ENCODE measurements at regions not wholly inside any gene's neighbourhood (a gene's known extent, or its start where the extent isn't known, plus 50 kb on each side); places are given as distances from the start of the nearest gene placed in this dataset.

DNA sequence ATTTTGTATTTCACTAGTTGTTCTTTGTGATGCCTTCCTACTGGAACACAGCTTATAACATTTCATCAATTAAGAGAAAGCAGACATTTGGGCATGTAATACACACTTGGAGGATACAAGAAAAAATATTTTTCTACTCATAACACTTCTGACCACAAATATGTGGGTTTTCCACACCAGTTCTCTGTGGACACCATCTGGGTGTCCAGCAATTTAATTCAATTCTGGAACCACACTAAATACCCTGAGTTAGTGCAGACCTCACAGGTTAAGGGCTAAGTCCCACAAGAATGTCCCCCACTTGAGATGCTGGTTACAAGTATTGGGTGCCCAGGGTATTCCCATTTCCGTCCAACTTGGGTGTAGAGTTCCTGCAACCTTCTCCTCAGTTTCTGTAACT, 91.1 kb upstream of the SKOR2 start:
- Histone ChIP-seq H3K36me3 (no peaks in the 10 kb centered on the region), H3K9me3 (no peaks in the 10 kb centered on the region), H3K4me3 (ENCODE audit: low read depth, low read length) (no peak overlapping the region), H3K4me1 (no peaks in the 10 kb centered on the region), H3K27me3 (no peaks in the 10 kb centered on the region)
- no peak for DNase-seq
- TF ChIP-seq, protein P1, sequence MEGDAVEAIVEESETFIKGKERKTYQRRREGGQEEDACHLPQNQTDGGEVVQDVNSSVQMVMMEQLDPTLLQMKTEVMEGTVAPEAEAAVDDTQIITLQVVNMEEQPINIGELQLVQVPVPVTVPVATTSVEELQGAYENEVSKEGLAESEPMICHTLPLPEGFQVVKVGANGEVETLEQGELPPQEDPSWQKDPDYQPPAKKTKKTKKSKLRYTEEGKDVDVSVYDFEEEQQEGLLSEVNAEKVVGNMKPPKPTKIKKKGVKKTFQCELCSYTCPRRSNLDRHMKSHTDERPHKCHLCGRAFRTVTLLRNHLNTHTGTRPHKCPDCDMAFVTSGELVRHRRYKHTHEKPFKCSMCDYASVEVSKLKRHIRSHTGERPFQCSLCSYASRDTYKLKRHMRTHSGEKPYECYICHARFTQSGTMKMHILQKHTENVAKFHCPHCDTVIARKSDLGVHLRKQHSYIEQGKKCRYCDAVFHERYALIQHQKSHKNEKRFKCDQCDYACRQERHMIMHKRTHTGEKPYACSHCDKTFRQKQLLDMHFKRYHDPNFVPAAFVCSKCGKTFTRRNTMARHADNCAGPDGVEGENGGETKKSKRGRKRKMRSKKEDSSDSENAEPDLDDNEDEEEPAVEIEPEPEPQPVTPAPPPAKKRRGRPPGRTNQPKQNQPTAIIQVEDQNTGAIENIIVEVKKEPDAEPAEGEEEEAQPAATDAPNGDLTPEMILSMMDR (IDR thresholded peaks at IDR 0.05; ENCODE audit: low read depth, low read length) = no peak

DNA sequence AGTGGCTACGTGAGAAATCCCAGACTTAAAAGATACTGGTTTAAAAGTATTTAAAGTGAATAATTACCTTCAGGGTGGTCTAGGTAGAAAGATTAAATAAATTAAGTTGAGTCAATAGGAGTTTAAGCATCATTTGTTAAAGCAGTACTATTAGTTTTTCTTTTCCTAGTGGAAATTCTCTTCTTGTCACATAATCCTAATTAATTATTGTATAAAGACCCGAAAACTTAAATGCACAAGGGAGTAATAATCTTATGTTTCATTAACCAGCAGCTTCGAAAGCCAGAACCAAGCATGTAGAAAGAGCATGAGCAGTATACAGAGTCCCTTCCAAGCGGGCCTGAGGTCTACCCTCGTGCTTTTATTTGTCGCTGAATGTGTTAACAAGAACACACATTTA, 90.2 kb upstream of the SKOR2 start:
- Histone ChIP-seq H3K9me3 (no peaks in the 10 kb centered on the region), H3K27me3 (no peaks in the 10 kb centered on the region), H3K36me3 (no peaks in the 10 kb centered on the region), H3K4me3 (ENCODE audit: low read depth, low read length) (no peak overlapping the region), H3K4me1 (no peaks in the 10 kb centered on the region)
- TF ChIP-seq, protein P1 (IDR thresholded peaks at IDR 0.05; ENCODE audit: low read depth, low read length) = no peak
- DNase-seq = no peak

DNA sequence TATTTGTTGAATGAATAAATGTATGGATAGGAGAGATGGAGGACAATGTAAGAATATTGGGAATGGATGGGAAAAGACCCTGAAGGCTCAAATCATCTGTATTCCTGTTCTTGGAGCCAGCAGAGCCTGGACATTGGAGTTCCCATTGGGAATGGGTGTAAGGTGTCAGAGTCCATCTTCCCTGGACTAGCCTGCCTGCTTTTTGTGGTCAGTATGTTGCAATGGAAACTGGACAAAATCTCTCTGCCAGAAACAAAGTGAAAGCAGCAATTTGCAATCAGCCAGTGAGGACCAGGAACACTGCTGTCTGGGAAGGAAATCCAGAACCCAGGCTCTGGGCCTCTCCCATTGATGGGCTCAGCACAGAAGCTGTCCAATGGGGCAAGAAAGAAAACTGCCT, 83.5 kb upstream of the SKOR2 start:
- H3K4me1 ChIP-seq = no peaks in the 10 kb centered on the region
- no peaks in the 10 kb centered on the region for H3K9me3 ChIP-seq
- no peaks in the 10 kb centered on the region for H3K27me3 ChIP-seq
- H3K4me3 ChIP-seq (ENCODE audit: low read depth, low read length) = no peak overlapping the region
- H3K36me3 ChIP-seq = no peaks in the 10 kb centered on the region
- TF ChIP-seq, protein P1 (IDR thresholded peaks at IDR 0.05; ENCODE audit: low read depth, low read length) = no peak
- no peak for DNase-seq

- Histone ChIP-seq H3K27me3 (no peaks in the 10 kb centered on the region), H3K4me3 (ENCODE audit: low read depth, low read length) (no peak overlapping the region), H3K9me3 (no peaks in the 10 kb centered on the region), H3K36me3 (no peaks in the 10 kb centered on the region), H3K4me1 (no peaks in the 10 kb centered on the region)
- no peak for DNase-seq
- TF ChIP-seq, protein P1 (IDR thresholded peaks at IDR 0.05; ENCODE audit: low read depth, low read length) = no peak
These were observed 82.6 kb upstream of the SKOR2 start for GRCh38 chr18:47333926-47334635.

GRCh38 chr18:47331641-47332040, 80.2 kb upstream of the SKOR2 start:
- no peaks in the 10 kb centered on the region for H3K27me3 ChIP-seq
- DNase-seq = no peak
- H3K4me1 ChIP-seq = no peaks in the 10 kb centered on the region
- TF ChIP-seq, protein P1 (IDR thresholded peaks at IDR 0.05; ENCODE audit: low read depth, low read length) = no peak
- no peak overlapping the region for H3K4me3 ChIP-seq (ENCODE audit: low read depth, low read length)
- H3K36me3 ChIP-seq = no peaks in the 10 kb centered on the region
- no peaks in the 10 kb centered on the region for H3K9me3 ChIP-seq

DNA sequence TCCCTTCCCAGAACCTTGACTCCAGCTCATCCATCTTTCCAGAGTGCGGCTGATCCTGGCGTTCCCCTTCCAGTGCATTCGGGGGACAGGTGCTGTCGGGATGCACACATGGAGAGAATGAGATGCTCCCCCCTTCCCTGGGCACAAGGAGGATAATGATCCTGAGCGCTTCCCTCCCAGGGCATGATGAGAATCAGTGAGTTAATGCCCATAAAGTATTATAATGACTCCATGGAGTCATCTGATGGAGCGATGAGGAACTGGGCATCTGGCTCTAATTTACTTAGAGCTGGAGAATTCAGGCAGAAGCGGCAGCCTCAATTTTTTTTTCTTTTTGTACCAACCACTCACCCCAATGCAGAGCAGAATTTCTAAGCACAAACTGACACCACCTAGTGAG, 79.6 kb upstream of the SKOR2 start:
- H3K9me3 ChIP-seq = no peaks in the 10 kb centered on the region
- no peaks in the 10 kb centered on the region for H3K27me3 ChIP-seq
- H3K36me3 ChIP-seq = no peaks in the 10 kb centered on the region
- H3K4me1 ChIP-seq = no peaks in the 10 kb centered on the region
- H3K4me3 ChIP-seq (ENCODE audit: low read depth, low read length) = no peak overlapping the region
- TF ChIP-seq, protein P1 (IDR thresholded peaks at IDR 0.05; ENCODE audit: low read depth, low read length) = no peak
- DNase-seq = no peak
